ENCODE measurements at regions not wholly inside any gene's neighbourhood (a gene's known extent, or its start where the extent isn't known, plus 50 kb on each side); places are given as distances from the start of the nearest gene placed in this dataset.

GRCh38 chr6:44650495-44650894, 263.0 kb downstream of the CDC5L start:
- DNase-seq (ENCODE audit: low spot score): no peak
- Histone ChIP-seq H3K27ac (no peak overlapping the region), H3K4me3 (no peak overlapping the region)
- TF ChIP-seq CTCF (IDR thresholded peaks at IDR 0.05): no peak

- H3K4me3 ChIP-seq: no peak overlapping the region
- no peak for TF ChIP-seq CTCF (IDR thresholded peaks at IDR 0.05)
- DNase-seq (ENCODE audit: low spot score): no peak
- no peak overlapping the region for H3K27ac ChIP-seq
These were observed 263.4 kb downstream of the CDC5L start for GRCh38 chr6:44650947-44651346.

GRCh38 chr6:44651604-44652003, 264.1 kb downstream of the CDC5L start:
- no peak for TF ChIP-seq CTCF (IDR thresholded peaks at IDR 0.05)
- no peak overlapping the region for H3K4me3 ChIP-seq
- DNase-seq (ENCODE audit: low spot score): no peak
- no peak overlapping the region for H3K27ac ChIP-seq

- no peak for TF ChIP-seq CTCF (IDR thresholded peaks at IDR 0.05)
- no peak for DNase-seq (ENCODE audit: low spot score)
- Histone ChIP-seq H3K4me3 (no peak overlapping the region), H3K27ac (no peak overlapping the region)
These were observed 265.0 kb downstream of the CDC5L start for GRCh38 chr6:44652547-44652946.

- H3K27ac ChIP-seq: no peak overlapping the region
- no peak for DNase-seq (ENCODE audit: low spot score)
- no peak for TF ChIP-seq CTCF (IDR thresholded peaks at IDR 0.05)
- no peak overlapping the region for H3K4me3 ChIP-seq
These were observed 265.6 kb downstream of the CDC5L start for GRCh38 chr6:44653091-44653490.

- no peak for DNase-seq (ENCODE audit: low spot score)
- Histone ChIP-seq H3K27ac (no peak overlapping the region), H3K4me3 (no peak overlapping the region)
- TF ChIP-seq CTCF (IDR thresholded peaks at IDR 0.05): no peak
These were observed 266.3 kb downstream of the CDC5L start for GRCh38 chr6:44653761-44654218.

GRCh38 chr6:44655412-44656342, 268.2 kb downstream of the CDC5L start:
- Histone ChIP-seq H3K4me3 (peak overlapping the region; percentile 24), H3K27ac (no peak overlapping the region)
- TF ChIP-seq CTCF (IDR thresholded peaks at IDR 0.05): peak; percentile 87
- DNase-seq (ENCODE audit: low spot score): peak; percentile 84

Measured in coronary artery (tissue), 2 donors.